ENCODE measurements at regions not wholly inside any gene's neighbourhood (a gene's known extent, or its start where the extent isn't known, plus 50 kb on each side); places are given as distances from the start of the nearest gene placed in this dataset.

GRCh38 chr2:45237850-45238542, 228.7 kb upstream of the SIX2 start:
- no peaks in the 10 kb centered on the region for H3K9me3 ChIP-seq (ENCODE audit: control insufficient read depth, insufficient read depth, low read length)
- H3K9ac ChIP-seq (ENCODE audit: low read depth, low read length): no peak overlapping the region
- H3K4me1 ChIP-seq (ENCODE audit: insufficient read depth, low read length): peaks cover 13% of the 10 kb centered on the region; the same call in 1 of the 2 replicates
- no peaks in the 10 kb centered on the region for H3K36me3 ChIP-seq (ENCODE audit: insufficient read depth, low read length)

DNA sequence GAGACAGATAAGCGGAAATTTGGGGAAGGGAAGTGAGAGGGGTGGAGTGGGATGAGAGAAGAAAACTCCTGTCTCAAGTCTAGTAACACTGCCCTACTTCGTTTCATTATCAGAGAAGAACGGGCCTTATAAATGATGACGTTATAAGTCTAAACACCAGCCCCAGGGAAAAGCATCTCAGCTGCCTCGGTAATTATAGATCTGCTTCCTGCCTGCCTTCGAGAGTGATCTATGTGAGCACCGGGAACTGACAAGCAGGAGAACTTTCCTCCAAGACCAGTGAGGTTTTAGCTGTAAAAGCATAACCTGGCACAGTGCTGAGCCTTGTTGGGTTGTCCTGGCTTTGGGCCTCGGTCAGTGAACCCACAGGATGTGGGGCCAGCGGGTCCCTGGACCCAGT, 227.9 kb upstream of the SIX2 start:
- H3K36me3 ChIP-seq (ENCODE audit: insufficient read depth, low read length): no peaks in the 10 kb centered on the region
- peaks cover 8% of the 10 kb centered on the region; the same call in 1 of the 2 replicates for H3K4me1 ChIP-seq (ENCODE audit: insufficient read depth, low read length)
- H3K9me3 ChIP-seq (ENCODE audit: control insufficient read depth, insufficient read depth, low read length): no peaks in the 10 kb centered on the region
- no peak overlapping the region for H3K9ac ChIP-seq (ENCODE audit: low read depth, low read length)

- Histone ChIP-seq H3K9me3 (ENCODE audit: control insufficient read depth, insufficient read depth, low read length) (no peaks in the 10 kb centered on the region; the same call in 1 of the 2 replicates), H3K4me1 (ENCODE audit: insufficient read depth, low read length) (peaks cover 5% of the 10 kb centered on the region; the same call in 1 of the 2 replicates), H3K36me3 (ENCODE audit: insufficient read depth, low read length) (no peaks in the 10 kb centered on the region), H3K9ac (ENCODE audit: low read depth, low read length) (no peak overlapping the region)
Observed at GRCh38 chr2:45236268-45236667, 227.0 kb upstream of the SIX2 start.

- Histone ChIP-seq H3K9me3 (ENCODE audit: control insufficient read depth, insufficient read depth, low read length) (no peaks in the 10 kb centered on the region; the same call in 1 of the 2 replicates), H3K9ac (ENCODE audit: low read depth, low read length) (no peak overlapping the region), H3K36me3 (ENCODE audit: insufficient read depth, low read length) (no peaks in the 10 kb centered on the region), H3K4me1 (ENCODE audit: insufficient read depth, low read length) (no peaks in the 10 kb centered on the region)
Observed at GRCh38 chr2:45233301-45233700, 224.0 kb upstream of the SIX2 start.

DNA sequence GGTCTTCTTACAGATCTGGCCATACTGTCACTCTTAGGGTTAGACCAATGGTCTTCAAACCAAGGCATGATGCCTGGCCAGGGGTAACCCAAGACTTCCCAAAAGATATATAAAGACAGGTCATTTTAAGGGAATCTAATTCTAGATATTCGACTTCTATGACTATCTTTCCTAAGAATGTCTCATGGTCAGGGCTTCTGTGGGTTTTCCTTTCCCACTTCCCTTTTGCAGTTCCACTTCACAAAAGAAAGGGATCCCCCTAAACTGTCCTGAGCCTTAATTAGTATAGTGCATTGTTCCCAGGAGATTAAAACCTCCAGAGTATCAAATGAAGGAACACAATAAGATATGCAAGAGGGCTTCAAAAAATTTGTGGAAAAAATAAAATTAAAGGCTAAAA, 223.6 kb upstream of the SIX2 start:
- no peaks in the 10 kb centered on the region; the same call in 1 of the 2 replicates for H3K9me3 ChIP-seq (ENCODE audit: control insufficient read depth, insufficient read depth, low read length)
- no peaks in the 10 kb centered on the region for H3K4me1 ChIP-seq (ENCODE audit: insufficient read depth, low read length)
- H3K9ac ChIP-seq (ENCODE audit: low read depth, low read length): no peak overlapping the region
- H3K36me3 ChIP-seq (ENCODE audit: insufficient read depth, low read length): no peaks in the 10 kb centered on the region

GRCh38 chr2:45229411-45229810, 220.2 kb upstream of the SIX2 start:
- H3K4me1 ChIP-seq (ENCODE audit: insufficient read depth, low read length): 0 out of 2 replicates have a peak, but pooled peaks cover under 1% of the 10 kb centered on the region
- H3K9me3 ChIP-seq (ENCODE audit: control insufficient read depth, insufficient read depth, low read length): peaks cover 2% of the 10 kb centered on the region; the same call in 1 of the 2 replicates
- H3K36me3 ChIP-seq (ENCODE audit: insufficient read depth, low read length): no peaks in the 10 kb centered on the region
- H3K9ac ChIP-seq (ENCODE audit: low read depth, low read length): no peak overlapping the region

DNA sequence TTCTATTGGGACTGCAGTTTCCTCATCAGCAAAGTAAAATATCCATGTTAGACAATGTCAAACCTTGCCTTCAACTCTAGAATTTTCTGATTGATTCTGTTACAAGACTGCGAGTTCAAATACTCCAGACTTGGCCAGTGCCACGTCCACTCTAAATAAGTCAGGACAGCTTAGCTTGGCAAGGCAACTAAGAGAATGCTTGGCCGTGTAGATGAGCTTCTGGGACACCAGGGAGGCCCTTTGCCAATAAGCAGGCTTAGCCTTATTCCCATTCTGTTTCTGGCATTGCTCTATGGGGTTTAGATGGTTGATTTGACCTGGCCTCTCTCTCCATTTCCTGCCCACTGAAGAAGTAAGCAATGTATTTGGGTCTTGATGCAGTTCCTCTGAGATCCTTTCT, 218.1 kb upstream of the SIX2 start:
- no peaks in the 10 kb centered on the region for H3K36me3 ChIP-seq (ENCODE audit: insufficient read depth, low read length)
- no peak overlapping the region for H3K9ac ChIP-seq (ENCODE audit: low read depth, low read length)

DNA sequence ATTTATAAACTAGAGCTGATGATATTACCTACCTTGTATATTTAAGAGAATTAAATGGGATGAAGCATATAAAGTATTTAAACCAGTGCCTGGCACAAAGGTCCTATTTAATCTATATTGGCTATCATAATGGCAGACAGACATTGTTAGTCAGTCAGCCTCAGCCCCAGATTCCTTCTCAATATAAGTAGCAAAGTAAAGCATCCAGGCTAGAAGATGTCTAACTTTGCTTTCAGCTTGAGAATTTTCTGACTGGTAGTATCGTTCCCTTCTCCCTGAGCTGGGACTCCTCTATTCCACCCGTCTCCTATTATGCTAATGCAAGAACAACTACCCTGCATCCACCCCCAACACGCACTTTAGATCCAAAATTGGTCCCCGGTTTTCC, 215.7 kb upstream of the SIX2 start:
- H3K4me1 ChIP-seq (ENCODE audit: insufficient read depth, low read length): 0 out of 2 replicates have a peak, but pooled peaks cover 4% of the 10 kb centered on the region
- no peak overlapping the region for H3K9ac ChIP-seq (ENCODE audit: low read depth, low read length)
- peaks cover 2% of the 10 kb centered on the region; the same call in 1 of the 2 replicates for H3K9me3 ChIP-seq (ENCODE audit: control insufficient read depth, insufficient read depth, low read length)
- H3K36me3 ChIP-seq (ENCODE audit: insufficient read depth, low read length): no peaks in the 10 kb centered on the region

More for the DNA sequence above, 218.1 kb upstream of the SIX2 start:
- H3K9me3 ChIP-seq (ENCODE audit: control insufficient read depth, insufficient read depth, low read length): peaks cover 2% of the 10 kb centered on the region; the same call in 1 of the 2 replicates
- 0 out of 2 replicates have a peak, but pooled peaks cover 4% of the 10 kb centered on the region for H3K4me1 ChIP-seq (ENCODE audit: insufficient read depth, low read length)

DNA sequence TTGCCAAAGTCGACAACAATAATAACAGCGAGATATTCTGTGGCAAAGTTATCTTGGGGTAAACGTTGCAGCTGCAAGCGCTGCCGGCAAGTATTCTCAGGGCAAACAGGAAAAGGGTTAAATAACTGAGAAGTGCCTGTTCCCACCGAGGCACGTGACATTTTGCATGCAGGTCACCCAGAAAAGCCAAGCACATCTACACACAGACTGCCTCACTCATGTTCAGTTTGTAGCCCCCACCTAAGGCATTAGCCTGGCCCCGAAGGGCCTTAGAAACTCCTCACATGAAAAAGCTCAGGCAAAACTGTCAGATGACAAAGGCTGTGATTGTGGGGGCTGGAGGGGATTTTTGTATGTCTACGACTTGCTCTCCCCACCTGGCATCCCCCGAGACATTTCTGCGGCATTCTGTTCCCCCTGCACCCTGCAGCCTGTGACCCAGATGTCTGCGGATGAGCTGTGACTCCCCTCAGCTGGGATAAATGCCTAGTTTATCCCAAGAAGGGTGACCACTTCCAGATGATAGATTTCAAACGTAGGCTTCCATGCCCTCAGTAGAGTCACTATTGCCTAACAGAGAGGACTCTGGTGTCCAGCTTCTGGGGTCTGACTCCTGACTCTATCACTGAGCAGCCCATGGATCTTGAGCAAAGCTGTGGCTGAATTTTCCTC, 215.2 kb upstream of the SIX2 start:
- no peaks in the 10 kb centered on the region for H3K36me3 ChIP-seq (ENCODE audit: insufficient read depth, low read length)
- H3K4me1 ChIP-seq (ENCODE audit: insufficient read depth, low read length): 0 out of 2 replicates have a peak, but pooled peaks cover 4% of the 10 kb centered on the region
- no peak overlapping the region for H3K9ac ChIP-seq (ENCODE audit: low read depth, low read length)
- H3K9me3 ChIP-seq (ENCODE audit: control insufficient read depth, insufficient read depth, low read length): peaks cover 2% of the 10 kb centered on the region; the same call in 1 of the 2 replicates

- H3K9ac ChIP-seq (ENCODE audit: low read depth, low read length): no peak overlapping the region
- peaks cover 2% of the 10 kb centered on the region; the same call in 1 of the 2 replicates for H3K9me3 ChIP-seq (ENCODE audit: control insufficient read depth, insufficient read depth, low read length)
- no peaks in the 10 kb centered on the region for H3K36me3 ChIP-seq (ENCODE audit: insufficient read depth, low read length)
- 0 out of 2 replicates have a peak, but pooled peaks cover 4% of the 10 kb centered on the region for H3K4me1 ChIP-seq (ENCODE audit: insufficient read depth, low read length)
Observed at GRCh38 chr2:45223531-45223930, 214.3 kb upstream of the SIX2 start.

- Histone ChIP-seq H3K9ac (ENCODE audit: low read depth, low read length) (no peak overlapping the region), H3K36me3 (ENCODE audit: insufficient read depth, low read length) (no peaks in the 10 kb centered on the region), H3K4me1 (ENCODE audit: insufficient read depth, low read length) (0 out of 2 replicates have a peak, but pooled peaks cover 4% of the 10 kb centered on the region), H3K9me3 (ENCODE audit: control insufficient read depth, insufficient read depth, low read length) (no peaks in the 10 kb centered on the region)
Observed at GRCh38 chr2:45220227-45220626, 211.0 kb upstream of the SIX2 start.

DNA sequence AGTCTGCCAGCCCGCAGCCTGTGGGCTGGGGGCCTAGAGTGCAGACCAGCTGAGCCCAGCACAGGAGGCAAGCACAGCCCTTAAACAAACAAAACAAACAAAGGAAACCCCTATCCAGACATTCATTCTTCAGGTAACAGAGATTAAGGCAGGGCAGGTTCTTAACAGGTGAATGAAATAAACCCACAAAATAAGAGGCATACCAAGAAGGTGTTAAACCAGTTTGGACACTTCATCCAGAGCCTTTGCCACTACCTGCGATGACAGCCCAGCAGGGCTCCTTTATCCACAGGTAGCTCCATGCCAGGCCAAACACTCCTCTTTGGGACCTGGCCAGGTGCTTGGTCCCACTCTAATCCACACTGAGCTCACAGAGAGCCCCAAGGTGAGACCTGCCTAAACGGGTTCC, 209.7 kb upstream of the SIX2 start:
- no peaks in the 10 kb centered on the region for H3K36me3 ChIP-seq (ENCODE audit: insufficient read depth, low read length)
- no peak overlapping the region for H3K9ac ChIP-seq (ENCODE audit: low read depth, low read length)
- H3K4me1 ChIP-seq (ENCODE audit: insufficient read depth, low read length): no peaks in the 10 kb centered on the region
- no peaks in the 10 kb centered on the region for H3K9me3 ChIP-seq (ENCODE audit: control insufficient read depth, insufficient read depth, low read length)

- H3K4me1 ChIP-seq (ENCODE audit: insufficient read depth, low read length): no peaks in the 10 kb centered on the region
- H3K9me3 ChIP-seq (ENCODE audit: control insufficient read depth, insufficient read depth, low read length): no peaks in the 10 kb centered on the region
- no peaks in the 10 kb centered on the region for H3K36me3 ChIP-seq (ENCODE audit: insufficient read depth, low read length)
- H3K9ac ChIP-seq (ENCODE audit: low read depth, low read length): no peak overlapping the region
Observed at GRCh38 chr2:45218297-45218696, 209.0 kb upstream of the SIX2 start.

- no peak overlapping the region for H3K9ac ChIP-seq (ENCODE audit: low read depth, low read length)
- no peaks in the 10 kb centered on the region for H3K36me3 ChIP-seq (ENCODE audit: insufficient read depth, low read length)
- no peaks in the 10 kb centered on the region for H3K4me1 ChIP-seq (ENCODE audit: insufficient read depth, low read length)
- H3K9me3 ChIP-seq (ENCODE audit: control insufficient read depth, insufficient read depth, low read length): no peaks in the 10 kb centered on the region
Observed at GRCh38 chr2:45216118-45216517, 206.9 kb upstream of the SIX2 start.

- Histone ChIP-seq H3K4me1 (ENCODE audit: insufficient read depth, low read length) (no peaks in the 10 kb centered on the region), H3K36me3 (ENCODE audit: insufficient read depth, low read length) (no peaks in the 10 kb centered on the region), H3K9ac (ENCODE audit: low read depth, low read length) (no peak overlapping the region), H3K9me3 (ENCODE audit: control insufficient read depth, insufficient read depth, low read length) (no peaks in the 10 kb centered on the region)
Observed at GRCh38 chr2:45214550-45214949, 205.3 kb upstream of the SIX2 start.
